Right atrium auricular region (tissue), 2 donors: ENCODE measurements at regions not wholly inside any gene's neighbourhood (a gene's known extent, or its start where the extent isn't known, plus 50 kb on each side); places are given as distances from the start of the nearest gene placed in this dataset.

Experiments used
- DNase-seq: peaks from one replicate; pipeline ENCODE4 v3.0.0-alpha.2; 2019; ENCODE audit warnings: low spot score
- H3K27ac ChIP-seq, 2 donors: fragments of 200-600 bp; sonication (generic); 1 replicate in 1 of 2; 2 replicates in 1 of 2; pipeline ENCODE4 v1.5.1; 2016 to 2019
- H3K27me3 ChIP-seq, 2 donors: fragments of 200-600 bp; sonication (generic); one replicate each; pipeline versions ENCODE4 v1.5.1 to v1.6.0; 2017 to 2019
- H3K36me3 ChIP-seq: fragments of 200-600 bp; sonication (generic); one replicate; pipeline ENCODE4 v1.5.1; 2016
- H3K4me1 ChIP-seq, 2 donors: fragments of 200-600 bp; sonication (generic); one replicate each; pipeline versions ENCODE4 v1.5.1 to v1.6.0; 2017 to 2019
- H3K4me3 ChIP-seq, 2 donors: fragments of 200-600 bp; sonication (generic); 1 replicate in 1 of 2; 2 replicates in 1 of 2; pipeline ENCODE4 v1.5.1; 2017 to 2019; ENCODE audit warnings: mild to moderate bottlenecking in 1 of 2, moderate library complexity in 1 of 2
- H3K9me3 ChIP-seq, 2 donors: fragments of 200-600 bp; sonication (generic); one replicate each; pipeline ENCODE4 v1.5.1; 2019
- TF ChIP-seq, protein P1 (sequence below), 2 donors: fragments of 200-600 bp; sonication (generic); IDR thresholded peaks; one replicate each; pipeline ENCODE4 v1.5.1; 2019; ENCODE audit warnings: antibody characterized with exemption in 2 of 2

DNA sequence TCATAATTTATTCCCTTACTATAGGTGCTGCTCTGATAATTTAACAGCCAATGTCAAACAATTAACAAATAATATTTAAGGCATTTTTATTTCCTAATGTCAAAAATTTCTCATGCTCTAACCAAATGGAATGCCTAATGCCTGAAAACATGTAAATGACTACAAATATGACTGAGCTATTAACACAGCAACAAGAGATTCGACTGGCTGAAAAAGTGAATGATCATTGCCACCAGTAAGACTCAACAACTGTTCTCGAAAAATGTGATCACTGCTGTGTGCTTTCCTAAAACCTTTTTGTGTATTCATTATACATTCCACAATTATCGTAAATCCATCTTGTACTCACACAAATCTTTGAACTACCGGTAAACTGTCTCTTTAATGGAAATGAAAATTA lies 118.7 kb downstream of the NPY start:
- H3K9me3 ChIP-seq = no peaks in the 10 kb centered on the region
- H3K4me3 ChIP-seq = no peak overlapping the region
- TF ChIP-seq, protein P1, sequence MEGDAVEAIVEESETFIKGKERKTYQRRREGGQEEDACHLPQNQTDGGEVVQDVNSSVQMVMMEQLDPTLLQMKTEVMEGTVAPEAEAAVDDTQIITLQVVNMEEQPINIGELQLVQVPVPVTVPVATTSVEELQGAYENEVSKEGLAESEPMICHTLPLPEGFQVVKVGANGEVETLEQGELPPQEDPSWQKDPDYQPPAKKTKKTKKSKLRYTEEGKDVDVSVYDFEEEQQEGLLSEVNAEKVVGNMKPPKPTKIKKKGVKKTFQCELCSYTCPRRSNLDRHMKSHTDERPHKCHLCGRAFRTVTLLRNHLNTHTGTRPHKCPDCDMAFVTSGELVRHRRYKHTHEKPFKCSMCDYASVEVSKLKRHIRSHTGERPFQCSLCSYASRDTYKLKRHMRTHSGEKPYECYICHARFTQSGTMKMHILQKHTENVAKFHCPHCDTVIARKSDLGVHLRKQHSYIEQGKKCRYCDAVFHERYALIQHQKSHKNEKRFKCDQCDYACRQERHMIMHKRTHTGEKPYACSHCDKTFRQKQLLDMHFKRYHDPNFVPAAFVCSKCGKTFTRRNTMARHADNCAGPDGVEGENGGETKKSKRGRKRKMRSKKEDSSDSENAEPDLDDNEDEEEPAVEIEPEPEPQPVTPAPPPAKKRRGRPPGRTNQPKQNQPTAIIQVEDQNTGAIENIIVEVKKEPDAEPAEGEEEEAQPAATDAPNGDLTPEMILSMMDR (IDR thresholded peaks at IDR 0.05) = no peak
- no peak for DNase-seq
- no peak overlapping the region for H3K27ac ChIP-seq
- H3K27me3 ChIP-seq = no peaks in the 10 kb centered on the region
- H3K4me1 ChIP-seq = no peaks in the 10 kb centered on the region
- H3K36me3 ChIP-seq = no peaks in the 10 kb centered on the region

DNA sequence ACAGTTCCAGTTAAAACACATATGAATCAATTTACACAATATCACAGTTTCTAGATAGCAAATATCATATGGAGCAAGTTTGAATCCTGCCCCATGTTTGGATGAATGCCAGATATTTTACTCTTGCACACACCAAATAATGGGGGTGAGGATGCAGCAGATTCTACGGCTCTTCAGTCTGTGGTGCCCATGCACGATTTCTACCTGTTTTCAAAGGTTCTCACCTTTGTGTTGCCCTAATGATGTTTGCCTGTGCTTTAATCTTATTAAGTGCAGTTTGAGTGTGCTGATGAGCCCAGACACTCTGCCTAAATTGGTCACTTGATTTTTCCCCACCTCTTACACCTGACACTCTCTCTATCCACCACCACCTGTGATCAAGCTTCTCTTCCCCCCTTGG lies 119.6 kb downstream of the NPY start:
- H3K27ac ChIP-seq = no peak overlapping the region
- H3K9me3 ChIP-seq = no peaks in the 10 kb centered on the region
- no peaks in the 10 kb centered on the region for H3K27me3 ChIP-seq
- no peaks in the 10 kb centered on the region for H3K4me1 ChIP-seq
- H3K4me3 ChIP-seq = no peak overlapping the region
- no peaks in the 10 kb centered on the region for H3K36me3 ChIP-seq
- TF ChIP-seq, protein P1 (IDR thresholded peaks at IDR 0.05) = no peak
- no peak for DNase-seq

DNA sequence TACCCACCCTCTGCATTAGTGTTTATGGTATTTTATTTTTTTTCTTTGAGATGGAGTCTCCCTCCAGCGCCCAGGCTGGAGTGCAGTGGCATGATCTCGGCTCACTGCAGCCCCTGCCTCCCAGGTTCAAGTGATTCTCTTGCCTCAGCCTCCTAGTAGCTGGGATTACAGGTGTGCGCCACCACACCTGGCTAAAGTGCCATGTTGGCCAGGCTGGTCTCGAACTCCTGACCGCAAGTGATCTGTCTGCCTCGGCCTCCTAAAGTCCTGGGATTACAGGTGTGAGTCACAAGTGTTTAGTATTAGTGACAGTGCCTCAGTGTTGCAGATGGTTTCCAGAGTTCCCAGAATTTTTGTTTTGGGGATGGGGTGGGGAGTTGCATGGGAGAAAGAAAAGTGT lies 120.3 kb downstream of the NPY start:
- no peaks in the 10 kb centered on the region for H3K9me3 ChIP-seq
- H3K4me1 ChIP-seq = no peaks in the 10 kb centered on the region
- H3K27ac ChIP-seq = no peak overlapping the region
- TF ChIP-seq, protein P1 (IDR thresholded peaks at IDR 0.05) = no peak
- H3K27me3 ChIP-seq = no peaks in the 10 kb centered on the region
- DNase-seq = no peak
- no peak overlapping the region for H3K4me3 ChIP-seq
- no peaks in the 10 kb centered on the region for H3K36me3 ChIP-seq

DNA sequence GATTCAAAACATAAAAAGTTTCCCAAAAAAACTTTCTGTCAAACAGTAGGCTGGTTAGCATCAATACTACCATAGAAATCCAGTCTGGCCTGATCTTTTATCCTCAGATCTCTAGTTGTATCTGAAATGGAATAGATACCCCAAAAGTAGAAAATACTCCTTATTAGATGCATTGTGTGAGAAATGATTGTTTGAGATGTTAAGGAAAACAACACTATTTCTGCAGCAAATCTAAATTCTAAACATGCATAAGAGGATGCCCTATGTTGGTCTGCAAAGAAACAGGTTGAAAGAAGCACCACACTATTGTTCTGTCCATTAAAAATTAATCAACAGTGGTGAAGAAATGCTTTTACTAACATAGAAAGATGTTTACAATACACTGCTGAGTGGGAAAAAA lies 121.0 kb downstream of the NPY start:
- H3K27ac ChIP-seq = no peak overlapping the region
- DNase-seq = no peak
- H3K9me3 ChIP-seq = no peaks in the 10 kb centered on the region
- H3K4me1 ChIP-seq = no peaks in the 10 kb centered on the region
- H3K36me3 ChIP-seq = no peaks in the 10 kb centered on the region
- H3K4me3 ChIP-seq = no peak overlapping the region
- TF ChIP-seq, protein P1 (IDR thresholded peaks at IDR 0.05) = no peak
- H3K27me3 ChIP-seq = no peaks in the 10 kb centered on the region

DNA sequence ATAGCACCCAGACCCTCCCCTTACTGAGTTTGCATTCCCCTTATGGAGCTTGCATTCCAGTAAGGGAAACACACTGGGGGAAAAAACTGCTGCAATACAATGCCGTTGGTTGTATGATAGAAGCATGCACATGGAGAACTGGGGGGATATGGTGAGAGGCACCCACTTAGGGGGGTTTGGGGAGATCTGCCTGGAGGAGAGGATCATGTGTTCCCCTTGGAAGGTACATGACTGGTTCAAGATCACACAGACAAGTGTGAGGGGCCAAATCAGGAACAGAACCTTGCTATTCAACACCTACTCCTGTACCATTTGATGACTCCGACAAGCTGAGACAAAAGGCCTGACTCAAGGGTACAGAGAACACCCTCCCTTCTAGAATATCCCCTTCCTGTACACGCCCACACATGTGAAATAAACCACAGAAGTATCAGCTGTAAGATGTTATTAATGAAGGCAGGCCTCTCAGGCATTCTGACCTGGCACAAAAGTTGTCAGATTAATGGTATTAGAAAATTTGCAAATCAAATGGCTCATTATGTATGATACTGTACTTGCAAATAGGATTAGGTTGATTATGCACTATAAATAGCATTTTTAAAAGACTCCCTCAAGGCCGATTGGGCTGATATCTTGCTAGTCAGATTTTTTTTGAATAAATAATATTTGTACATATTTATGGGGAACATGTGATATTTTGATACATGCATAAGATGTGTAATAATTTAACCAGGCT lies 122.2 kb downstream of the NPY start:
- TF ChIP-seq, protein P1 (IDR thresholded peaks at IDR 0.05) = no peak

DNA sequence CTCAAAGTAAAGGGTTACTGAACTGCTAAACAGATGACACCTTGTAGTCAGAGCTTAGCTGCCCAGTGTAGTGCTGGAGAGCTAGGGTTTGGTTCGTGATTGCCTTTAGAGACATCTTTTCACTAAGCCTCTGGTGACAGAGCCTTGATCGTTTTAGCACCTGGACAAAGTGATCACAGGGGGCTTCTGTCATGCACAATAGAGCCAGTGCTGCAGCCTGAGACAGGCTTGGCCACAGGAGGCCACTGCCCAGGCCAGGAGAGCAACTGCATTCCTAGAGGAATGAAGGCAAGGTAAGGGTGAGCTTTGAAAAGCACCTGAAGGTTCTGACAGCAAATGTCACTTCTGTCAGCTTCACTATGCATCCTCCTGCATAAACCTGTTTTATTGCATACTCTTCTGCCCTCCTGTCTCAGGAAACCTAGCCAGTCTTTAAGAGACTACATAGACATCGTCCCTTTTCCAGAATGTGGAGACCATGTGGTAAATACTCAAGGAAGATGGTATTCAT lies 122.9 kb downstream of the NPY start:
- TF ChIP-seq, protein P1 (IDR thresholded peaks at IDR 0.05) = no peak
- Histone ChIP-seq H3K4me3 (no peak overlapping the region), H3K36me3 (no peaks in the 10 kb centered on the region), H3K27me3 (no peaks in the 10 kb centered on the region), H3K27ac (no peak overlapping the region), H3K4me1 (no peaks in the 10 kb centered on the region), H3K9me3 (no peaks in the 10 kb centered on the region)
- DNase-seq = no peak

More for the DNA sequence above, 122.2 kb downstream of the NPY start:
- H3K4me1 ChIP-seq = no peaks in the 10 kb centered on the region
- H3K27ac ChIP-seq = no peak overlapping the region
- H3K4me3 ChIP-seq = no peak overlapping the region
- H3K27me3 ChIP-seq = no peaks in the 10 kb centered on the region
- no peak for DNase-seq
- H3K36me3 ChIP-seq = no peaks in the 10 kb centered on the region
- no peaks in the 10 kb centered on the region for H3K9me3 ChIP-seq
